AG04450 (cell line): ENCODE measurements at regions not wholly inside any gene's neighbourhood (a gene's known extent, or its start where the extent isn't known, plus 50 kb on each side); places are given as distances from the start of the nearest gene placed in this dataset.

Experiments
- CTCF ChIA-PET: fragments of 300-600, 350-600 bp; formaldehyde crosslinking; extraction: SDS; loops from one replicate; lab custom pipeline; 2022; ENCODE audit warnings: antibody characterized with exemption, inconsistent platforms; lab: Charles Lee
- POLR2A ChIA-PET: fragments of 350-600 bp; formaldehyde crosslinking; extraction: SDS; loops from one replicate; lab custom pipeline; 2021; ENCODE audit warnings: antibody characterized with exemption, inconsistent platforms; lab: Yijun Ruan, JAX
- DNase-seq: peaks from one replicate; pipeline ENCODE4 v3.0.0-alpha.2; 2011; ENCODE audit warnings: low read depth, low spot score
- H3K27ac ChIP-seq: one replicate; pipeline ENCODE4 v1.5.1; 2012; ENCODE audit warnings: low read depth, low read length, control low read depth
- H3K27me3 ChIP-seq: one replicate; pipeline ENCODE4 v1.6.0; 2012; ENCODE audit warnings: low read length; ENCODE audit not compliant: control insufficient read depth, insufficient read depth
- H3K4me3 ChIP-seq: 2 replicates; pipeline ENCODE4 v1.5.1; 2011; ENCODE audit warnings: mild to moderate bottlenecking, low read depth, low read length, control low read depth
- H3K9me3 ChIP-seq: 2 replicates; pipeline ENCODE4 v1.5.1; 2012; ENCODE audit warnings: low read length; ENCODE audit not compliant: control insufficient read depth, insufficient read depth
- CTCF ChIP-seq: IDR thresholded peaks from 2 replicates; pipeline ENCODE4 v1.5.1; 2011; ENCODE audit warnings: low read depth, low read length, control low read depth, inconsistent platforms

GRCh38 chr15:88400084-88400483, 67.1 kb downstream of the MRPL46 start:
- ChIA-PET CTCF (interaction anchor here (0.8 to 1.0 kb wide), 2 partner anchors 20 to 124 kb away, joined by 3 read pairs; no protein-coding TSS in a partner anchor), POLR2A (no interaction called here)
- Histone ChIP-seq H3K9me3 (no peaks in the 10 kb centered on the region; the same call in 1 of the 2 replicates), H3K4me3 (no peak overlapping the region), H3K27ac (no peak overlapping the region), H3K27me3 (peaks cover 9% of the 10 kb centered on the region)
- no peak for TF ChIP-seq CTCF
- no peak for DNase-seq

GRCh38 chr15:88399021-88399685, 68.0 kb downstream of the MRPL46 start:
- no peak for TF ChIP-seq CTCF
- H3K27ac ChIP-seq: no peak overlapping the region
- no peaks in the 10 kb centered on the region; the same call in 1 of the 2 replicates for H3K9me3 ChIP-seq
- no peak for DNase-seq
- POLR2A ChIA-PET: no interaction called here
- no peak overlapping the region for H3K4me3 ChIP-seq
- CTCF ChIA-PET: interaction anchor here (1.0 kb wide), 1 partner anchor 123 kb away, joined by 3 read pairs; no protein-coding TSS in a partner anchor
- peaks cover 7% of the 10 kb centered on the region for H3K27me3 ChIP-seq

GRCh38 chr15:88398011-88398410, 69.2 kb downstream of the MRPL46 start:
- Histone ChIP-seq H3K4me3 (no peak overlapping the region), H3K9me3 (no peaks in the 10 kb centered on the region; the same call in 1 of the 2 replicates), H3K27ac (no peak overlapping the region), H3K27me3 (peaks cover 7% of the 10 kb centered on the region)
- no peak for TF ChIP-seq CTCF
- DNase-seq: no peak
- ChIA-PET POLR2A (no interaction called here), CTCF (no interaction called here)

- Histone ChIP-seq H3K27me3 (peaks cover 6% of the 10 kb centered on the region), H3K4me3 (no peak overlapping the region), H3K27ac (no peak overlapping the region), H3K9me3 (no peaks in the 10 kb centered on the region; the same call in 1 of the 2 replicates)
- no peak for TF ChIP-seq CTCF
- no peak for DNase-seq
- ChIA-PET POLR2A (no interaction called here), CTCF (no interaction called here)
These were observed 69.7 kb downstream of the MRPL46 start for GRCh38 chr15:88397506-88397905.

- Histone ChIP-seq H3K27me3 (peaks cover 2% of the 10 kb centered on the region), H3K4me3 (no peak overlapping the region), H3K9me3 (no peaks in the 10 kb centered on the region; the same call in 1 of the 2 replicates), H3K27ac (no peak overlapping the region)
- no peak for DNase-seq
- TF ChIP-seq CTCF: no peak
- CTCF ChIA-PET: interaction anchor here (0.7 kb wide), 1 partner anchor 58 kb away, joined by 3 read pairs; no protein-coding TSS in a partner anchor
- POLR2A ChIA-PET: no interaction called here
These were observed 71.1 kb downstream of the MRPL46 start for GRCh38 chr15:88395872-88396781.
